Esophagus (tissue), 2 donors: ENCODE measurements at regions not wholly inside any gene's neighbourhood (a gene's known extent, or its start where the extent isn't known, plus 50 kb on each side); places are given as distances from the start of the nearest gene placed in this dataset.

Experiments used
- H3K27ac ChIP-seq, 2 donors: one replicate each; pipeline ENCODE4 v1.5.1; 2013; ENCODE audit warnings: low read depth in 2 of 2, mild to moderate bottlenecking in 2 of 2, inconsistent platforms in 1 of 2, low read length in 1 of 2, moderate library complexity in 1 of 2
- H3K27me3 ChIP-seq, 2 donors: one replicate each; pipeline ENCODE4 v1.6.1; 2013; ENCODE audit warnings: low read length in 2 of 2, control low read depth in 1 of 2, mild to moderate bottlenecking in 1 of 2; ENCODE audit not compliant: insufficient read depth in 2 of 2, control insufficient read depth in 1 of 2
- H3K36me3 ChIP-seq, 2 donors: one replicate each; pipeline ENCODE4 v1.6.1; 2013; ENCODE audit warnings: low read length in 1 of 2; ENCODE audit not compliant: control insufficient read depth in 2 of 2, insufficient read depth in 2 of 2
- H3K4me1 ChIP-seq, 2 donors: one replicate each; pipeline ENCODE4 v1.6.1; 2013; ENCODE audit warnings: low read length in 1 of 2; ENCODE audit not compliant: control insufficient read depth in 2 of 2, insufficient read depth in 2 of 2
- H3K4me3 ChIP-seq, 2 donors: one replicate each; pipeline ENCODE4 v1.5.1; 2013; ENCODE audit warnings: low read length in 2 of 2, mild to moderate bottlenecking in 2 of 2, low read depth in 1 of 2, moderate library complexity in 1 of 2
- H3K9me3 ChIP-seq, 2 donors: one replicate each; pipeline ENCODE4 v1.6.1; 2013; ENCODE audit warnings: mild to moderate bottlenecking in 2 of 2, low read depth in 1 of 2, low read length in 1 of 2, moderate library complexity in 1 of 2; ENCODE audit not compliant: control insufficient read depth in 2 of 2, insufficient read depth in 1 of 2
- WGBS, 2 donors: extraction: QIAGEN DNeasy Blood & Tissue Kit; methylation state at CpG; one replicate each; pipeline ENCODE4 v1.1.7; 2013; 5-methylcytosine and 5-hydroxymethylcytosine counted together
- donor health status: healthy with polysubstance abuse.
- donor health status: Bipolar disorder and iron deficiency.

DNA sequence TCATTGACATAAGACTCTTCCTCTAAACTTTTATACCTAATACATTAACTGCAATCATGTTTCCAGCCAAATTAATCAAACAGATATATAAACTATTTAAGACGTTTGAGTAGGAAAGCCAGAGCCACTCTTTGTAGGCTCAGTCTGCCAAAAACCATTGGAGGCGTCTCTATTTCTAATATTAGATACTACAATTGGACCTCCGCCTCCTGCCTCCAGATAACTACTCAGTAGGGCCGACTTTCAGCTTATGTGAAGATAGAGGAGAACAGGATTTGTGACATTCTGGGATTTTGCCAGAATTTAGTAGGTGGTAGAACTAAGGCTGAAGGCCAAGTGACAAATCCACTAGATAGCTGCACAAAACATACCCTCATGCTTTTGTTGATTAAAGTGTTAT, 463.0 kb downstream of the CETN3 start:
- Histone ChIP-seq H3K36me3 (no peaks in the 10 kb centered on the region), H3K9me3 (no peaks in the 10 kb centered on the region), H3K27ac (no peak overlapping the region), H3K4me1 (no peaks in the 10 kb centered on the region), H3K4me3 (no peak overlapping the region), H3K27me3 (no peaks in the 10 kb centered on the region)
- WGBS, 2 donors: 48 to 53% methylated on average over 4 of the region's 4 CpGs

DNA sequence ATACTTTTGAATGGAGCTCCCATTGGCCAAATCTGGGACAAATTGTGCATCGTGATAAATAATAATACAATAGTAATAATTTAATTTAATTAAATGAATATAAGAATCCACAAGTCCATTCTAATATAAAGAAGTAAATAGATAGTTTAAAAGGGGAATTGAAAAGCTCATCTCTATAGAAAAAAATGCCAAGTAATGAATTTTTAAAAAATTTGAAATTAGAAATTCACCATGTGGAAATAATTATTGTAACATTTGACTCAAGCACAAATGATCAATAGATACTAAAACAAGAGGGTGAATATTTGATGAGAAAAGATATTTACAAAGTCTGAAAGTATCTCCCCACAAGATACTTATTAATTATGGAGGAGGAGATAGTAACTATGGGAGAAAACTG, 467.4 kb downstream of the CETN3 start:
- WGBS, 2 donors: 93 to 96% methylated on average over 1 of the region's 1 CpG
- Histone ChIP-seq H3K36me3 (no peaks in the 10 kb centered on the region), H3K27ac (no peak overlapping the region), H3K4me1 (no peaks in the 10 kb centered on the region), H3K9me3 (no peaks in the 10 kb centered on the region), H3K27me3 (no peaks in the 10 kb centered on the region), H3K4me3 (no peak overlapping the region)

DNA sequence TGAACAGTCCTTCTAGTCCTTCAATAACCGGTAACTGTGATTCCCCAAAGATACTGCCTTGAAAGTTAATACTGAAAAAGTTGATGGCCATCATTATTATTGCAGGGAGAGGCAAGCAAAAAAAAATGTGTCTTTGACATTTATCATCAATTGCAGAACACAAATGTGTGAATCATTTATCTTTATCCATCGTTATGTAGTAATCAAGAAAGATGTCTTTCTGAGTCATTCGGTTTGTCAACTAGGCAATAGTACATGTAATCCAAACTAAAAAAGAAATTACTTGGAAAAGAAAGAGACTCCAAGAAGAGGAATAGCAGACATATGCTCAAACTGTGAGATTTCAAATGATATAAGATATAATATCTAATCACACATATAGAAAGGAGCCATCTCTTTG, 473.0 kb downstream of the CETN3 start:
- Histone ChIP-seq H3K27me3 (no peaks in the 10 kb centered on the region), H3K4me1 (no peaks in the 10 kb centered on the region), H3K9me3 (no peaks in the 10 kb centered on the region), H3K36me3 (no peaks in the 10 kb centered on the region), H3K4me3 (no peak overlapping the region), H3K27ac (no peak overlapping the region)
- WGBS, 2 donors: 83 to 84% methylated on average over 3 of the region's 3 CpGs

DNA sequence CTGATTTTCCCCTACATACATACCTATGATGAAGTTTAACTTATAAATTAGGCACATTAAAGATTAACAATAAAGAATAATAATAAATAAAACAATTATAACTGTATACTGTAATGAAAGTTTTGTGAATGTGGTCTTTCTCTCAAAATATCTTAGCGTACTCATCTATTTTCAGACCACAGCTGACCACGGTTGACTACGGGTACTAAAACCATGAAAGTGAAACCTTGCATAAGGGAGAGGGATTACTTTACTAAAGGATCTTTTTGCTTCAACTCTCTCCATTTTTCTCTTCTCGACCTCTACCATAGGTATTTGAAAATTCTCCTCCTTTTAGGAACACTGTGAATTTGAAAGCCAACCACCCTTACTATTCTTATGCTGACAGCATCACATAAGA, 475.5 kb downstream of the CETN3 start:
- no peak overlapping the region for H3K4me3 ChIP-seq
- no peaks in the 10 kb centered on the region for H3K9me3 ChIP-seq
- H3K4me1 ChIP-seq: no peaks in the 10 kb centered on the region
- H3K27me3 ChIP-seq: no peaks in the 10 kb centered on the region
- no peaks in the 10 kb centered on the region for H3K36me3 ChIP-seq
- 88 to 91% methylated on average over 4 of the region's 4 CpGs for WGBS, 2 donors
- no peak overlapping the region for H3K27ac ChIP-seq

DNA sequence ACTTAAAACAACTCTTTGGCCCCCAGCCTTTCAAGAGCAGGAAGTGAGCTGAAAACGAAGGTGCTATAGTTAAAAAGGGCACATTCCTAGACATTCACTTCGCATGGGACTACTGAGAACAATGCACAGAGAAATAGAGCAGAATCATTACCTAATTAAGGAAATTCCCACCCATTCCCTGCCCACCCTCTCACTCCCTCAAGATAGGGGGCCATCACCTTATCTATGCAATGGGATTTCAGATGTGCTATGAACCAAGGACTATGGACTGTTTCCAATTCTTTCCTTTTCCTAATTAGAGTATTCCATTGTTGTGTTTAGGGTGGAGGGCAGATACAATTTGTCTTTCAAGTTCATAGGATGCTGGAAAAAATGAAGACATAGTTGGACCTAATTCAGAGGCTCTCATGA, 476.8 kb downstream of the CETN3 start:
- WGBS, 2 donors: 59 to 74% methylated on average over 2 of the region's 2 CpGs
- Histone ChIP-seq H3K27ac (no peak overlapping the region), H3K4me3 (no peak overlapping the region), H3K4me1 (no peaks in the 10 kb centered on the region), H3K9me3 (no peaks in the 10 kb centered on the region), H3K36me3 (no peaks in the 10 kb centered on the region), H3K27me3 (no peaks in the 10 kb centered on the region)

DNA sequence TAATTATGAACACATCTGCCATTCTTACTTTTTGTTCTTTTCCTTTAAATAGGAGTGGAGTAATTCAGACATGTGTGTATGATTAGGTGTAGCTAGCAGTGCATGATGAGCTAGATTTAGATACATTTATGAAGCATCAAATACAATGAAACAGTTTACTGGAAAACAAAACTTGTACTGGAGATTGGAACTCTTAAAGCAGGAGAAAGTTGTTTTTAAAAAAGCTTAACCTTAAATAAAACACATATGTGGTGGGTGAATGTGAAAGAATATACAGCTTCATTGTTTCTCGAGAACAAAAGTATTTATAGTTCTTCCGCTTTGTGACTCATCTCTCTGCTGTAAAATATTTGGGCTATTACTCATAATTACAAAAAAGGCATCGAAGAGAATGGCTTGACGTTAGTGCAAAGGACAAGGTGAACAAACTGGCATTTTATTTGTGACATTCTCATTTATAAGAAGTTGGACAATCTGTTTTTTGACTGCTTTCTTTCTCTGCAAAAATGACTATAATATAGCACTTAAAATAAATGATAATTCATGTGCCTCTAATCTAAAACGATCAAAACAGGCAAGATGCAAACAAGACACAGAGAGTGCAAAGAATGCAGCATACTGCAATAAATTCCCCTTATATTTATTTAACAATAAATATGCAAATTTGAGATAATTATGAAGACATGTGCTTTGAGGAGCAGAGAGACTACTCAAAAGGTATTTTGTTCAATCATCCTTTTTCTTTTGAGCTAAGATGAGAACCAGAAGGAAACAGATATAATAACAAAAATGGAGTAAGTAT, 478.8 kb downstream of the CETN3 start:
- no peak overlapping the region for H3K4me3 ChIP-seq
- no peaks in the 10 kb centered on the region for H3K9me3 ChIP-seq
- no peaks in the 10 kb centered on the region for H3K36me3 ChIP-seq
- H3K27ac ChIP-seq: no peak overlapping the region
- no peaks in the 10 kb centered on the region for H3K27me3 ChIP-seq
- WGBS, 2 donors: 20 to 36% methylated on average over 5 of the region's 5 CpGs
- no peaks in the 10 kb centered on the region for H3K4me1 ChIP-seq

DNA sequence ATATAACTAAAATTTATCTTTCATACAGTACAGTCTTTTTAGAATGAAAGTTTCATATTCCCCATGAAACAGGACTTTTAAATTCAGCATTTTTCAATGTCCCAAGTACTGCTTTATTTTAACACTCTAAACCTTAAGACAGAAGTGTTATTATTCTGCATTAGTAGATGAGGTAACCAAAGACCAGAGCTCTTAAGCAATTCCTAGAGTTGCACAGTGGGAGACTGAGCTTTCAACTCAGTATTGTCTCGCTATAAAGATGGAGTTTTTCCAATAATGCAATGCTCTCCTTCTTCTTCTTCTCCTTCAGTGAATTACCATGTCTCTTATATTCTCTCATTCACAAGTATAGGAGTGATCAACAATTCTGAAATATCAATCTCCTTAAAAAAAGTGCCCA, 479.7 kb downstream of the CETN3 start:
- WGBS, 2 donors: 88 to 94% methylated on average over 1 of the region's 1 CpG
- H3K36me3 ChIP-seq: no peaks in the 10 kb centered on the region

DNA sequence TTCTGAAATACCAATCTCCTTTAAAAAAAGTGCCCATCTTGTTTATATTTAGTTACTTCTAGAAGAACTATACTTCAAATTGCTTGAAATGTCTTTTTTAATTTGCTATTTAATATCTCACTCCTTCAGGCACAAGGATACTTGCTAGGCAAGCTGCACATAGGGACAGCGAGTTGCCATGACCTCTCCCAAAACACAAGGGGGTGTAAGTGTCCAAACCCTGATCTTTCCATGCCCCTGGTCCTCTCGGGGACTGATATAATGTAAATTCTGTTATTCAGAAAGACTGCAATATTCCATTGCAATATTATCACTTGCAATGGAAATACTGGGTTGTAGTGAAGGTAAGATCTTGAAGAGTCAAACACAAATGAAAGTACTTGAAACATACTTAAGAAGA, 480.4 kb downstream of the CETN3 start:
- no peak overlapping the region for H3K4me3 ChIP-seq
- no peak overlapping the region for H3K27ac ChIP-seq
- no peaks in the 10 kb centered on the region for H3K27me3 ChIP-seq
- 74 to 78% methylated on average over 2 of the region's 2 CpGs for WGBS, 2 donors
- no peaks in the 10 kb centered on the region for H3K36me3 ChIP-seq
- no peaks in the 10 kb centered on the region for H3K9me3 ChIP-seq
- no peaks in the 10 kb centered on the region for H3K4me1 ChIP-seq

More for the DNA sequence above, 479.7 kb downstream of the CETN3 start:
- no peaks in the 10 kb centered on the region for H3K9me3 ChIP-seq
- no peaks in the 10 kb centered on the region for H3K27me3 ChIP-seq
- no peaks in the 10 kb centered on the region for H3K4me1 ChIP-seq
- no peak overlapping the region for H3K27ac ChIP-seq
- no peak overlapping the region for H3K4me3 ChIP-seq

DNA sequence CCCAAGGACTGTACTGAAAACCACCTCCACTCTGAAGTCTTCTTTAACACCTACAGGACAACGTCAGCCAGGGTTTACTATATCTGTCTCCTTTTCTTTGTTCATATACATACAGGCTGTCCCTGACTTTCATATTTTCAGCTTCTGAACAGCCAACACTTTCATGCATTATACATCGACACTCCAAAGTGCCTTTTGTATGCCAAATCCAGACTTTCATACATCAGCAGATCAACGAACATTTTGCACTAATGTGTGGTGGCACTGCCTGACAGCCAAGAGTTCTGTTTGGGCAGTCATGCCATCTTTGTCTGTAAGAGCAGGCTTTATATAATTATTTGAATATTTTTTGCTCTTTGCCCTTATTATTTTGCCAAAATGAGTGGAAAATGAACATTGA, 487.4 kb downstream of the CETN3 start:
- Histone ChIP-seq H3K4me1 (no peaks in the 10 kb centered on the region), H3K27ac (no peak overlapping the region), H3K9me3 (no peaks in the 10 kb centered on the region), H3K27me3 (no peaks in the 10 kb centered on the region), H3K36me3 (no peaks in the 10 kb centered on the region), H3K4me3 (no peak overlapping the region)
- WGBS, 2 donors: 84% methylated on average over 3 of the region's 3 CpGs

DNA sequence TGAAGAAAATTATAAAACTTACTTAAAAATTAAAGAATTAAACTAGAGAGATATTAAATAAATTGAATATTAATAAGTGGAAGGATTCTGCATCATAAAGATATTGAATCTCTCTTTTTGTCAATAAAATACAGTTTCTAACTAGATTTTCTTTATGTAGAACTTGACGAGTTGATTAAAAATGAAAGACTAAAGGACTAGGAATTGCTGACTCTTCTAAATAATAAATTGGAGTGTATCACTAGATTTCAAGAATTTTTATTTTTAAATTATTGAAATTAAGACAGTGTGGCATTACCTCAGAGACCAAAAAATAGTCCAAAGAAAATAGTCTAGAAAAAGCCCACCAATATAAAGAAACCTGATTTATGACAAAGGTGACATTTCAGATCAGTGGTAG, 492.4 kb downstream of the CETN3 start:
- Histone ChIP-seq H3K4me3 (no peak overlapping the region), H3K4me1 (no peaks in the 10 kb centered on the region), H3K36me3 (no peaks in the 10 kb centered on the region), H3K27ac (no peak overlapping the region), H3K9me3 (no peaks in the 10 kb centered on the region), H3K27me3 (no peaks in the 10 kb centered on the region)
- whole genome bisulfite sequencing, 2 donors: 97 to 100% methylated on average over 1 of the region's 1 CpG
